ENCODE measurements at regions not wholly inside any gene's neighbourhood (a gene's known extent, or its start where the extent isn't known, plus 50 kb on each side); places are given as distances from the start of the nearest gene placed in this dataset.

- DNase-seq: no peak
Measured at GRCh38 chr6:167643223-167643622, 183.5 kb upstream of the AFDN start.

GRCh38 chr6:167643716-167644115 is 183.0 kb upstream of the AFDN start:
- DNase-seq: no peak

- DNase-seq: no peak
Measured at GRCh38 chr6:167644412-167645132, 182.1 kb upstream of the AFDN start.

GRCh38 chr6:167645368-167645767 is 181.3 kb upstream of the AFDN start:
- DNase-seq: no peak

GRCh38 chr6:167647306-167647705 is 179.4 kb upstream of the AFDN start:
- no peak for DNase-seq

GRCh38 chr6:167647737-167648470 is 178.8 kb upstream of the AFDN start:
- no peak for DNase-seq

- no peak for DNase-seq
Measured at GRCh38 chr6:167648501-167649278, 178.0 kb upstream of the AFDN start.

- DNase-seq: no peak
Measured at GRCh38 chr6:167649476-167649875, 177.2 kb upstream of the AFDN start.

- DNase-seq: peak; percentile 83
Measured at GRCh38 chr6:167650730-167651317, 175.9 kb upstream of the AFDN start.

GRCh38 chr6:167651318-167652041 is 175.2 kb upstream of the AFDN start:
- DNase-seq: no peak

GRCh38 chr6:167652042-167652700 is 174.5 kb upstream of the AFDN start:
- no peak for DNase-seq

GRCh38 chr6:167652701-167653095 is 174.0 kb upstream of the AFDN start:
- no peak for DNase-seq

- no peak for DNase-seq
Measured at GRCh38 chr6:167653561-167653960, 173.2 kb upstream of the AFDN start.

- DNase-seq: no peak
Measured at GRCh38 chr6:167654389-167654788, 172.3 kb upstream of the AFDN start.

- DNase-seq: no peak
Measured at GRCh38 chr6:167655174-167655821, 171.4 kb upstream of the AFDN start.

- DNase-seq: no peak
Measured at GRCh38 chr6:167658106-167658505, 168.6 kb upstream of the AFDN start.

- no peak for DNase-seq
Measured at GRCh38 chr6:167659046-167659445, 167.7 kb upstream of the AFDN start.

- DNase-seq: no peak
Measured at GRCh38 chr6:167660424-167660823, 166.3 kb upstream of the AFDN start.

- no peak for DNase-seq
Measured at GRCh38 chr6:167660944-167661551, 165.7 kb upstream of the AFDN start.

GRCh38 chr6:167661552-167662044 is 165.1 kb upstream of the AFDN start:
- DNase-seq: no peak
